NCI-H2029 treated with DMSO at 0.1 percent for 48 hours (cell line): ENCODE measurements at regions not wholly inside any gene's neighbourhood (a gene's known extent, or its start where the extent isn't known, plus 50 kb on each side); places are given as distances from the start of the nearest gene placed in this dataset.

Experiments used
- DNase-seq: peaks from one replicate; lab custom pipeline; 2025; lab: John Stamatoyannopoulos, UW

DNA sequence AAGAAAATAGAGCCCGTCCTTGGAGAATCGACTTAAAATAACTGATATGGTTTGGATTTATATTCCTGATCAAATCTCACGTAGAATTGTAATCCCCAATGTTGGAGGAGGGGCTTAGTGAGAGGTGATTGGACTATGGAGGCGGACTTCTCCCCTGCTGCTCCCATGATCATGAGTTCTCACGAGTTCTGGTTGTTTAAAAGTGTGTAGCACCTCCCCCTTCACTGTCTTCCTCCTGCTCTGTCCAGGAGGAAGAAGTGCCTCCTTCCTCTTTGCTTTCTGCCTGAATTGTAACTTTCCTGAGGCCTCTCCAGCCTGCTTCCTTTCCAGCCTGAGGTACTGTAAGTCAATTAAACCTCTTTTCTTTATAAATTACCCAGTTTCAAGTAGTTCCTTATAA, 529.2 kb downstream of the HAO1 start:
- no peak for DNase-seq

DNA sequence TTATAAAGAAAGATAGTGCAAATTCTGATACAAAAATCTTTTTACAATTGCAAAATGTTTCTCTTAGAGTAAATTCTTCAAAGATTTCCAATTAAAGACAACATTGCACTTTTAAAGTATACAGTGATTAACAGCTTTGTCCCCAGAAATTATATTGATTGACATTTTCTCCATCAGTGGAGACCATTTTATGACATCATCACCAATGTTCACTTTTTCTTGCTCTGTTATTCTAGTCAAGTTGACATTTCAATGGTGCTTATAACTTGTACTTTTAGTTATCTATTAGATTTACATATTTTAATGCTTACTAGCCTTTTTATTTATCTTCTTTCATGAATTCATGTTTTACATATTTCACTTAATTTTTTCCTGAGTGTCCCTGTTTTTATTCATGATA, 524.8 kb downstream of the HAO1 start:
- no peak for DNase-seq

DNA sequence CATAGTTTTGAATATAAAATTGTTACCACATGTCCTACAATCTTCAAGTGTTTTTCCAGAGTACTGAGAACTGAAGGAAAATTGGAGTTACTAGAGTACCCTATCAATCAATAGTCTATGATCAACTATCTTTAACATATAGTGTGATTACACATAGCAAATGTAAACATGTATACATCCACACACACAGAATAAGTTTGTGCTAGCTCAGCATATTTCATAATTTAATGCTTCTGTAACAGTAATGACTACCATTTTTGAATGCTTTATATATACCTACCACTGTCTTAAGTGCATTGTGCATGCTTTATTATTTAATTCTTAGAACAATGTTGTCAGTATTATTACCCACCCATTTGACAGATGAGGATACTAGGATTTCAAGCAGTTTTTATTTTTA, 523.9 kb downstream of the HAO1 start:
- no peak for DNase-seq

DNA sequence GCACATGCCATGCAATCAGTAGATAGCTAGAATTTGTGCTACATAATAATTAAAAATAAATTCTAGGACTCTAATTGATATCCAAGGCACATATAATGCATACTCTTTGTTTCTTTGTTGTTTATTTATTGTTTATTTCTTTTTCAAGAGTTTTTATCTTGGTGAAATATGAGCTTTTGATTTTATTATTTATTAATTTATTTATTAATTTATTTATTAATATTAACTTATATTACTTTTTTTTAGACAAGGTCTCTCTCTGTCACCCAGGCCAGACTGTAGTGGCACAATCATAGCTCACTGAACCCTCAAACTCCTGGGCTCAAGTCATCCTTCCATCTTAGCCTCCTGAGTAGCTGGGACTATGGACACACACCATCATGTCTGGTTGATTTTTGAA, 519.9 kb downstream of the HAO1 start:
- DNase-seq: no peak

DNA sequence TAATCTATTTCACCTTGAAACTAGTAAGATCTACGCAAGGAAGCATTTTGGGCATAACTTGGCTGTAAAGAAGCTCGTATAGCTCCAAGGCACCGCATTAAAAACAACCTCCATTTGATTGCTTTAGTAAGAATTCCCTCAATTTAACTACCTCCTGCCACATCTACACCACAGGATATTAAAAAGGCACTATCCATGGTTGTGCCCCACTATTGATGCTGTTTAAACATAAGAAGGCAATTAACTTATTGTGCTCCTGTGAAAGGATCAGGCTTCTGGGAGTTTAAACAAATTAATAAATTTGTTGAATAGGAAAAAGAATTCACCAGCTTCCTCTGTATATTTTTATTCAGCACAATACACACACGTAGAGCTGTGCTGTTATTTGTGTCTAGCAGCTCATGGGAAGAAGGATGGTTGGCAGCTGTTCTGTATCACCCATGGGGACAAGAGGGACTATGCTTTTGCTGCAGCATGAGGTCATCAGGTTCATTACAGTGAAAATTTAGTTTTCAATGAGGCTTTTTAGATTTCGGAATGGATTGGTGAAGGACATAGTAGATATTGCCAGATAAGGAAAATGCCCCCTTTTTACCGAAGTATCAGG, 513.3 kb downstream of the HAO1 start:
- no peak for DNase-seq

DNA sequence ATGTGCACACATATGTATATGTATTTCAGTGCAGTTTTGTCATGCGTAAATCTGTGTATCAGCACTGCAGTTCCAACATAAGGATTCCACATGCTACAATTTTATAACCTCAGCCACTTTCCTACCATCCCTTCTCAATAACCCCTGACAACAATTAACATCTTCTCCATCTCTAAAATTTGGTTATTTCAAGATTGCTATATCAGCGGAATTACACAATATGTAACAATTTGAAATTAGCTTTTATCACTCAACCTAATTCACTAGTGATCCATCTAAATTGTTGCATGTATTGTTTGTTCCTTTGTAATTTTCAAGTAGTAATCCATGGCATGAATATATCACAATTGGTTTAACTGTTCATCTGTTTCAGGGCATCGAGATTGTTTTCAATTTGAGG, 511.3 kb downstream of the HAO1 start:
- no peak for DNase-seq

DNA sequence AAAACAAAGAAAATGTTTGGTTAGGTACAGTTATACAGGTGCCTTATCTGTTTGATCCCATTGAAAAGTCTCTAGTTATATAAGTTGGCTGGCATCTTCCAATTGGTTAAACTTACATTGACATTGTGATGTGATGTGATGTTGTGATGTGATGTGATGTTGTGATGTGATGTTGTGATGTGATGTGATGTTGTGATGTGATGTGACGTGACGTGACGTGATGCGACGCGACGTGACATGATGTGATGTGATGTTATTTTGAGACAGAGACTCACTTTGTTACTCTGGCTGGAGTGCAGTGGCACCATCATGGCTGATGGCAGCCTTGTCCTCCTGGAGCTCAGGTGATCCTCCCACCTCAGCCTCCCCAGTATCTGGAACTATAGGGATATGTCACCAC, 507.6 kb downstream of the HAO1 start:
- no peak for DNase-seq

DNA sequence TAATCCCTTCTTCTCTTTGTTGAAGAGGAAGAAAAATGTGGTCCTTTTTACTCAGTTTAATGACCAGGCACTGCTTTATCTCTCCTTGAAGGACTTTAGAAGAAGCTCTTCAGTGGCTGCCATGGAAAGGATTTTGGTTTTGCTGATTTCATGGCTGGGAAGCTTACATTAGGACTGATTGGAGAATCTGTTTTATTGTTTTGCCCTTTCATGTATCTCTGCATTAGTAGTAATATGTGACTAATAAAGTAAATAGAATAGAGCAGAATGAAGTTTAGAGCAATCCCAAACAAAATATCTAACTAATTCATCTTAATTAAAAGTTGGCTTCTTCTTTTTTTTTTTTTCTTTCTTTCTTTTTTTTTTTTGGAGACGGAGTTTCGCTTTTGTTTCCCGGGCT, 502.9 kb downstream of the HAO1 start:
- DNase-seq: no peak

DNA sequence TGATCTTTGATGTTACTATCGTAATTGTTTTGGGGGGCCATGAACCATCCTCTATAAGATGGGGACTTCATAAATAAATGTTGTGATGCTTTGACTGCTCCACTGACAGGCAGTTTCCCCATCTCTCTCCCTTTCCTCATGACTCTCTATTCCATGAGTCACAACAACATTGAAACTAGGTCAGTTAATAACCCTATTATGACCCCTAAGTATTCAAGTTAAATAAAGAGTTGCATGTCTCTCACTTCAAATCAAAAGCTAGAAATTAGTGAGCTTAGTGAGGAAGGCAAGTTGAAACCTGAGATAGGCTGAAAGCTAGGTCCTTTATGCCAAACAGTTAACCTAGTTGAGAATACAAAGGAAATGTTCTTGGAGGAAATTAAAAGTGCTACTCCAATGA, 491.0 kb downstream of the HAO1 start:
- DNase-seq: no peak

DNA sequence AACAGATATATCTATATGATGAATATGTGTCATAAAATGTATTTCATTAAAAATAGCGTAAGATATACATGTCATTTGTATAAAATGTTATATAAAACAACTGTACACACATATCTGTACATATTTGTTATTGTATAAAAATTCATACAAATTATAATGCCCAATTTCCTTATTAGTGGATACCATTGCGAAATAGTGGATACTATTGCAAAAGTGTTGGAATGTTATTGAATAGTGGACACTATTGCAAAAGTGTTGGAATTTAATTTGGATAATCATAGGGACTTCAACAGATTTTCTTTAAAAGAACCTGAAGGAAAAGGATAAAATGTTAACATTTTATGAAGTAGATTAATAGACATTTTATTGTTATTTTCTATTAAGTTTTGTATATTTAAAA, 487.4 kb downstream of the HAO1 start:
- DNase-seq: no peak

DNA sequence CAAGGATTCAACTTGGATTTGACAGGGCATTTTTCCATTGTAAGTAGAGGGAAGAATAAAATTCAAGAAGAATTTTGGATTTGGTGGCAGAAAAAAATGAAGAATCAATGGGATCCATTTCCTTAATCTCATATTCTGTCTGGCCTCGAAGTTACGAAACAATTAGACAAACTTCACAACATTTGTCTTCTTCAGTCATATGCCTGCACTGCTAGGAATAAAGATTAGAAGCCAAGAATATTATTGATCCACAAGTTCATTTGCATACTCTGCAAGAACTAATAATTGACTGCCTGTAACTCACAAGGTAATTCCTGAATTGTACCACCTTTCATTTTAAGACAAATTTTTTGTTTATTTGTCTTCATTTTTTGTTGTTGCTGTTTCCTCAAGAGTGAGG, 486.2 kb downstream of the HAO1 start:
- DNase-seq: no peak

DNA sequence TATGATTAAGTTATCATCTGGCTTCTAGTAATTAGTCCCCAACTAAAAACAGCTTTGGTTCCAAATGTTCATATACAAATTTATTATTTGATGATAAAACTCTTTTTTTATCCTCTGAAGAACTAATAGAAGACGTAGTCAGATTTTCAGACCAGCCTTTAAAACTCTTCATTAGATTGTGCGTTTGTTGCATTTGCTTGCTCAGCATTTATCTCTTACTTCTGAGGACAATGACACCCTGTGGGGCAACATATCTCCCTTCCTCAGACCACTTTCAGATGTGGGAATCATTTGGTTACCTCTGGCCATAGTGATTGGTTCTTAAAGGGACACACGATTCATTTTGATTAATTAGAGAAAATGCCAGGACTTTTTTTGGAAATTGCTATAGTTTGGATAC, 481.8 kb downstream of the HAO1 start:
- no peak for DNase-seq

DNA sequence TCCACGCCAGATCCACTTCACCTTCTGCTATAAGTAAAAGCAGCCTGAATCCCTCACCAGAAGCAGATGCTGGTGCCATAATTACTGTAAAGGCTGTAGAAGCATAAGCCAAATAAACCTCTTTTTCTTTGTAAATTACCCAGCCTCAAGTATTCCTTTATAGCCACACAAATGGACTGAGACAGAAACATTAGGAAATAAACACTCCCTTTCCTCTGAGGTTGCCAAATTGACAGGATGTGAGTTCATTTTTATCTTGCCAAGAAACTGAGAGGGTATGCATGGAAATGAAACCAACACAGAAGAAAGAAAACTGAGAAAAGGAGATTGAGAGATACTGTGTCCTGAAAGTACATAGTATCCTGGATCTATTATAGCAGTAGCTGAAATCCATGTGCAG, 481.2 kb downstream of the HAO1 start:
- DNase-seq: no peak

DNA sequence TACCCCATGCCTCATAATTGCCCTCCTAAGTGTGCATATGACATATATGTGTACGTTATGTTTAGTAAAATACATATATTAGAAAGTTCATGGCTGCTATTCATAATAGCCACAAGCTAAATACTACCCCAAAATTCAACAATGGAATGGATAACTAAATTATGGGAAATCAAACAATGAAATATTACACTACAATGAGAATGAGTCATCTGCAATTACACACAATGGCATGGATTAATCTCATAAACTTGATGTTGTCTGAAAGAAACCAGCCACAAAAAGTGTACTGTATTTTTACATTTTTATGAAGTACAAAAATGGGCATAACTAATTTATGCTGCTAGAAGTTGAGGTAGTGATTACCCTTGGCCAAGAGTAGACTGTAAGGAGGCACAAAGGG, 477.0 kb downstream of the HAO1 start:
- DNase-seq: no peak

DNA sequence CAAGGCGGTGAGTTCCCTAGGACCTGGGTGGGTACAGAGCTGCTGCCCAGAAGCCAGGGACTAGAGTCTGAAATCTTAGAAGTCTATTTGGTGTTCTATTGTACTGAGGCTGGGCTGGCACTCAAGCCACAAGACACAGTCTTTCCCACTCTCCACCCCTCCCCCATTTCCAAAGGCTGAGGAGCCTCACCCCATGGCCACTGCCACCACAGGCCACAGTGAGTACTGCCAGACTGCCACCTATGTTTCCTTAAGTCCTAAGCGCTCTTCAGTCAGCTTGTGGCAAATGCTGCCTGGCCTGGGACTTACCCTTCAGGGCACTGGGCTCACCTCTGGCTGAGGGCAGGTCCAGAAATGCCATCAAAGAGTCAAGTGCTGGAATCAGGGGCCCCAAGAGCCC, 469.3 kb downstream of the HAO1 start:
- no peak for DNase-seq

DNA sequence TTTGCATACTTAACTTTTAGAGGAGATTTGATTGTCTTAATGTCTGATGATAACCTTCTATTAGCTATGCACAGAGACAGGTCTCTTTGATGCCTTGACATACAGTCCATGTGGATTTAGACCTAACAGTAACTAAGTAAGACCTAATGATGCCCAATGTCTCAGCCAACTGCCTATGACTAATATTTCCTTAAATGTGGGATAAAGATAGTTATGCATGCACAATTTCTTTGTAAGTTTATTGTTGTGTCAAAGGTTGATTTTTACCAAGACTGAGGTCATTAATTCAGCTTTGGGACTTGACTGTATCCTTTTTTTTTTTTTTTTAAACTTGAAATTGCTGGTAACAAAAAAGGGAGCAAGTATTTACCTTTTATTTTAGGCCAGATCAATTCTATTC, 450.0 kb downstream of the HAO1 start:
- no peak for DNase-seq

DNA sequence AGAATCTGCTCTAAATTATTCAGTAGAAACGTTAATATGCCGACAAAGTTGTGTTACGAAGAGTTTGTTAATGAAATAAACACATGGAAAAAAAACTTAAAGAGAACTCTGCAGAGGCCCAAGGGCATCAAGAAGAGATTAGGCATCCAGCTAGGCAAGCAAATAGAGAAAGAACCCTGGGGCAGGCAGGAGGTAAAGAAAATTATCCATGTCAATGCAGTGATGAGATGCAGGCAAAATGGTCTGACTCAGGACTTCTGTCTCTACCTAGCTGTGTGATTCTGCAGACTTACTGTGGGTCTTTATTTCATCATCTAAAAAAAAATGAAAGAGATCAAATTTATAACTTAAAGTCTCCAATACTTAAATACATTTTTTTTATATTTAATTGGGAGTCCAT, 448.0 kb downstream of the HAO1 start:
- DNase-seq: no peak

DNA sequence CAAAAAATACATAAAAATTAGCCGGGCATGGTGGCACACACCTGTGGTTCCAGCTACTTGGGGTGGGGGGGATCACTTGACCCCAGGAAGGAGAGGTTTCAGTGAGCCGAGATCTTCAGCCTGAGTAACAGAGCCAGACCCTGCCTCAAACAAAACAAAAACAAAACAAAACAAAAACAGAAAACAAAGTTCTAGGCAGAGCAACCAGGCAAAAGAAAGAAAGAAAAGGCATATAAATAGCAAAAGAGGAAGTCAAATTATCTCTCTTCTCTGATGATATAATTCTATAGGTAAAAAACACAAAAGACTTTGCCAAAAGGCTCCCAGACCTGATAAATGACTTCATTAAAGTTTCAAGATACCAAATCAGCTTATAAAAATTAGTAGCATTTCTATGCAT, 446.9 kb downstream of the HAO1 start:
- DNase-seq: no peak

DNA sequence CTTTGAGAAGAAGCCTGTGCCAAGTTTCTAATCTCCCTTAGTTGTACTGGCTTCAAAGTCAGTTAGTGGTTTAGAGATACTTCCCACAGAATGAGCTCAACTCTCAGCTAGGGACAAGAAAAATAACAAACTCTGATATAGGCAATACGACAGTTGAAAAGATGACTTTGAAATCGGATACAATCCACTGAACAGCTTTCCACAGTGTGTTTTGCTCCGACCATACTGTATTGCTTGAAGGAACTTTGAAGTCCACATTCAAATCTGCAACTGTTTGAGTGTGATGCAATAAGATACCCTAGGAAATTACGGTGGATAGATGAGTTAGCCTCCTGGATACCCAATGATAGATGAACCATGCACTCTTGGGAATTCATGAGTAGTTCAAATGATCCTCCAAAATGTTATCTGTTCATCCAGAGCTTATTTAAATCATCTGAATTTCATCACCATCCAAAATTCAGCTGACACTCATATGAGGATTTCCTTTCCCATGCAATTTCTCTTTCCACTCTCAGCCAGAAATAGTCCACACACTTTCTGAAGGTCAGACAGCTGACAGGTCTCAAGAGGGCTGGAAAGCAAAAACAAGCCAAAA, 443.8 kb downstream of the HAO1 start:
- no peak for DNase-seq

DNA sequence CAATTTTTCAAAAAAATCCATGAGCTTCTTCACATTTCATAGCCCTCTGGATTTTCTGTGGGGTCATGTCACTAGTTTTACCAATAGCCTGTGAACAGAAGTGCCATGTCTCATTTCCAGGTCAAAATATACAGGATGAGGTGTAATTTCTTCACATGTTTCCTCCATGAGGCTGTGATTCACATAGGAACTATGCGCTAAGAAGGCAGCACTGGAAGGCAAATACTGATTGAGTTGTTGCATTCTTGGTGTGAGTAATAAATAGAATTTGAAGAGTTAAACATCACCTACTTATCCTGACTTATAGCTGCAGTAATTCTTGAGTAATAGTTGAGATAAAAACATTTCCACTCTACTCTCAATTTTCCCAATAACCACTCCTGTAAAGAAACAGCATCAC, 442.3 kb downstream of the HAO1 start:
- DNase-seq: no peak

DNA sequence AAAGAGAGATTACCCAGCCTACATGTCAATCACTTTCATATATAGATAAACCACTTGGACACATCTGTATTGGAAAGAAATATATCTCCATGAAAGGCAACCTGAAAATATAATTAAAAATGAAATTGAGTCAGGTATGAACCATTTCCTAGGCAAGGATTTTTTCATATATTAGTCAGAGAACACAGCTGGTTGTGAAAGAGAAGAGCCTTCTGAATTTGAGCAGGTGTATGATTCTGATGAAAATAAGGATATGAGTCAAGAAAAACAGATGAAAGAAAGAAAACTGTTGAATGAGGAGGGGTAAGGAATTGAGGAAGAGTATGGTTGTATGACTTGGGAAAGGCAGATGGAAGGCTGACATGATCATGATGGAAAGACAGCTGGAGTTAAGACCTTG, 441.1 kb downstream of the HAO1 start:
- DNase-seq: no peak

DNA sequence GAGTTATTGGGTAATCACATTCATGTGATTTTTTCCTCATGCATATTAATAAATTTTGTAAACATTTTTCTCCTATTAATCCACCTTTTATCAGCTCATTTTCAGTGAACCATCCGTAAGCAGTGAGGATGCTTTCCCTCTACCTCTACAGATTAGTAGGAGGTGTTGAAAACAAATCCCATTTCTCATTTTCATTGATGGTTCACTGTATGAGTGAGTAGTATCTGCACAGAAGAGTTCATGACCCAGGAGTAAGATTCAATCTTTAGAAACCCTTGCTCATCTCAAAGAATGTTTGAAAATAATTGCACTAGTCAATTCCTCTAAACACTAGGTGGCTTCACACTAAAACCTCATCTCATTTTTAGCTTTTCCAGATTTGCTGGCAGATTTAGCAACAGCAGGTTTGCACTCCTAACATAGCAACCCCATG, 440.0 kb downstream of the HAO1 start:
- DNase-seq: no peak

DNA sequence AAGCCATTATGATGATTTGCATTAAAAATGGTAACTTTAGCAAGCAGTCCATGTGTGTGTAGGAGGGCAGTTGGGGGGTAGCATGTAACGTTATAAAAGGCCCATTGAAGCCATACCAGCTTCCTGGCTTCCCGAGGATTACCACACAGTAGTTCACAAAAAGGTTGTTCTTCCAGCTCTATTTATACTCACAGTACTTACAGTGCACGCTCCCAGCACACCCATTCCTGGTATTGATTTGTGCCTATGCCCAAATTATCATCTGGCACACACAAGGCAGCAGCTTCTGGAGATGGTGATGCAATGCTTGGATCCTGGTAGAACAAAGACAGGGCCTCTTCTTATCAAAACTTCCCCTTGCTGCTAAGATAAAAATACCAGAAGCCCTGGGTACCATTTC, 436.8 kb downstream of the HAO1 start:
- no peak for DNase-seq

DNA sequence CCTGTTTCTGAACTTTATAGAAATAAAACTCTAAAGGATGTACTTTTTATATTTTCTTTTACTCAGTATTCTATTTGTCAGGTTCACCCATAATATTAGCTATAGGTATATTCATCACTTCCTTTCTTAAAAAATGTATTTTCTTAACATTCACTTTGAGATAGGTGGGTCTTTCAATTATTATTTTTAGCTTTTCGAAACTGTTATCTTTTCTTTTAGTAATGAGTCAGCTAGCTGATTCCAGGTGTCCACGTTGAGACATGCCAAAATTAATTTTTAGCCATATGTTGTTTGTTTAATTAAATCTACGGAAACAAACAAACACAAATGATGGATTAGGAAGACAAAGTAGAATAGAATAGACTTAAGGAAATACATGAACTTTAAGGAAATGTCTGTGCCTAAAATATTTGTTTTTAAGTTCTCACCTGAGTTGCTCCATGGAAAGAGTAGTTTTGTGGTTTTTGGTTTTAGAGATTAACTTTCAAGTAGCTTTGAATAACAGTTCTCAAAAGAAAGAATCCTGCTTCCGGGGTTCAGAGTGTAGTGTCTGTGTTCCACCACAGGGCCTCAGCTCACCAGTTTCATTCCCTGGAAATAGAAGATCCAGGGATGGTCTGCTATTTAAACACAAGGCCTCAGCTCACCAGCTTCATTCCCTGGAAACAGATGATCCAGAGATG, 435.0 kb downstream of the HAO1 start:
- no peak for DNase-seq
